HepG2 (cell line): ENCODE measurements at regions not wholly inside any gene's neighbourhood (a gene's known extent, or its start where the extent isn't known, plus 50 kb on each side); places are given as distances from the start of the nearest gene placed in this dataset.

Experiments
- ATAC-seq: fragments of 200-7000 bp; cut with Tn5 transposase; 3 replicates; pipeline ENCODE4 v1.9.1; 2020; ENCODE audit warnings: mild to moderate bottlenecking, moderate library complexity
- BruUV-seq: library from RNA; stranded (reverse); fragments of 400-500 nt; replicated peaks from 2 replicates; lab custom pipeline; 2021; lab: Mats Ljungman, UMichigan
- CTCF ChIA-PET: fragments of 300-600 bp; formaldehyde crosslinking; extraction: SDS; loops from one replicate; lab custom pipeline; 2021; ENCODE audit warnings: low total read pairs, inconsistent platforms, low intra/inter-chr PET ratio; lab: Yijun Ruan, JAX
- POLR2A ChIA-PET: fragments of 350-600 bp; sonication (Branson Sonifier 250); formaldehyde crosslinking; loops from one replicate; lab custom pipeline; 2020; ENCODE audit warnings: antibody characterized with exemption, inconsistent platforms; lab: Yijun Ruan, JAX
- DNase-seq: peaks from one replicate; pipeline ENCODE4 v3.0.0-alpha.2; 2015; ENCODE audit warnings: low spot score
- FAIRE-seq: peaks from 3 replicates; lab custom pipeline; 2011; peaks lifted over from hg19 to GRCh38; lab: Jason Lieb, UNC
- H2AFZ ChIP-seq: one replicate; pipeline ENCODE4 v1.6.1; 2011; ENCODE audit warnings: low read length, inconsistent platforms
- H3K27ac ChIP-seq: fragments of 300-600 bp; 3 replicates; pipeline ENCODE4 v1.8.0; 2011; ENCODE audit warnings: mixed run types, mild to moderate bottlenecking, mixed read lengths, low read length, inconsistent platforms; ENCODE audit not compliant: insufficient read depth; ENCODE audit errors: extremely low read length
- H3K27me3 ChIP-seq, 2 experiments: fragments of 200-600 bp in 1 of 2; 2 replicates in 1 of 2; 3 replicates in 1 of 2; pipeline versions ENCODE4 v1.6.0 to v1.8.0; 2011; ENCODE audit warnings: low read length in 2 of 2, mild to moderate bottlenecking in 2 of 2, moderate library complexity in 2 of 2, inconsistent platforms in 1 of 2; ENCODE audit not compliant: insufficient read depth in 2 of 2, control insufficient read depth in 1 of 2
- H3K36me3 ChIP-seq, 2 experiments: fragments of 200-600 bp in 1 of 2; replicated peaks in 1 of 2; 2 replicates in 1 of 2; 3 replicates in 1 of 2; pipeline versions ENCODE4 v1.5.1 to v1.8.0; 2011; ENCODE audit warnings: low read length in 2 of 2, inconsistent platforms in 1 of 2; ENCODE audit not compliant: insufficient read depth in 2 of 2, control insufficient read depth in 1 of 2
- H3K4me1 ChIP-seq: 2 replicates; pipeline ENCODE4 v1.5.1; 2012; ENCODE audit warnings: low read length, inconsistent platforms; ENCODE audit not compliant: insufficient read depth
- H3K4me2 ChIP-seq: 2 replicates; pipeline ENCODE4 v1.6.0; 2011; ENCODE audit warnings: low read depth, low read length, inconsistent platforms
- H3K4me3 ChIP-seq, 3 experiments: fragments of 200-600 bp in 1 of 3; sonication (generic), shearing (Covaris generic) in 1 of 3; replicated peaks in 1 of 3; 2 replicates each; pipeline ENCODE4 v1.5.1; 2011 to 2016; ENCODE audit warnings: low read length in 3 of 3, inconsistent platforms in 2 of 3, low read depth in 2 of 3, mild to moderate bottlenecking in 2 of 3, control low read depth in 1 of 3, mixed read lengths in 1 of 3; ENCODE audit not compliant: insufficient read depth in 1 of 3
- H3K79me2 ChIP-seq: one replicate; pipeline ENCODE4 v1.6.1; 2011; ENCODE audit warnings: low read length, inconsistent platforms; ENCODE audit not compliant: insufficient read depth
- H3K9ac ChIP-seq: 2 replicates; pipeline ENCODE4 v1.6.0; 2011; ENCODE audit warnings: mild to moderate bottlenecking, low read depth, low read length, inconsistent platforms; ENCODE audit not compliant: insufficient read depth
- H3K9me3 ChIP-seq: 2 replicates; pipeline ENCODE4 v1.5.1; 2012; ENCODE audit warnings: mild to moderate bottlenecking, low read length
- H4K20me1 ChIP-seq: 2 replicates; pipeline ENCODE4 v1.6.0; 2011; ENCODE audit warnings: inconsistent platforms, mild to moderate bottlenecking, low read length, moderate library complexity; ENCODE audit not compliant: insufficient read depth
- BCL3 ChIP-seq: sonication (generic); formaldehyde crosslinking; IDR thresholded peaks from 2 replicates; pipeline ENCODE4 v1.5.1; 2020; ENCODE audit warnings: mild to moderate bottlenecking, missing genetic modification reagents, moderate library complexity
- FLYWCH1 ChIP-seq: sonication (generic); formaldehyde crosslinking; IDR thresholded peaks from 2 replicates; pipeline ENCODE4 v1.8.1; 2023; ENCODE audit warnings: mild to moderate bottlenecking, missing genetic modification reagents
- HOMEZ ChIP-seq: IDR thresholded peaks from 2 replicates; pipeline ENCODE4 v1.6.1; 2016; ENCODE audit warnings: low read depth
- KDM1A ChIP-seq: IDR thresholded peaks from 2 replicates; pipeline ENCODE4 v1.6.1; 2016; ENCODE audit warnings: missing compliant biosample characterization
- ZBTB33 ChIP-seq: sonication (generic); formaldehyde crosslinking; IDR thresholded peaks from 2 replicates; pipeline ENCODE4 v1.4.0; 2020; ENCODE audit warnings: missing genetic modification reagents
- ZFY ChIP-seq: sonication (generic); formaldehyde crosslinking; IDR thresholded peaks from 2 replicates; pipeline ENCODE4 v1.4.0; 2020; ENCODE audit warnings: missing genetic modification reagents
- ZKSCAN1 ChIP-seq: fragments of 150-350 bp; IDR thresholded peaks from 2 replicates; pipeline ENCODE4 v1.6.1; 2014; ENCODE audit warnings: low read length
- ZNF441 ChIP-seq: sonication (generic); formaldehyde crosslinking; IDR thresholded peaks from 2 replicates; pipeline ENCODE4 v1.7.0; 2021; ENCODE audit warnings: missing genetic modification reagents, borderline replicate concordance
- WGBS: methylation state at CpG from one replicate; pipeline ENCODE4 v1.1.6; 2017; ENCODE audit warnings: low lambda C conversion rate; 5-methylcytosine and 5-hydroxymethylcytosine counted together
- in situ Hi-C: cut with HindIII; loops from 2 replicates; pipeline ENCODE4 v1.10.0; 2017; ENCODE audit warnings: low pct_unique_long_range_greater_than_20kb; ENCODE audit not compliant: extremely low pct_ligation_motif_present
- intact Hi-C: fragments of 100-400 bp; cut with micrococcal nuclease; formaldehyde crosslinking; loops from one replicate; pipeline ENCODE4 v1.10.0; 2022; ENCODE audit not compliant: unreplicated experiment

GRCh38 chr14:73775339-73776193, 61.4 kb upstream of the PNMA1 start:
- in situ Hi-C loops: no loop called here
- TF ChIP-seq ZBTB33 (CRISPR knock-in tag): peak; percentile 41; the same call in 1 of the 2 replicates
- no peak for TF ChIP-seq FLYWCH1 (CRISPR knock-in tag)
- no peak for TF ChIP-seq KDM1A
- TF ChIP-seq, all 625 proteins: peak for 1
- intact Hi-C loops: no loop called here
- Histone ChIP-seq H3K36me3 (peaks cover 0 to 5% of the 10 kb centered on the region in 2 experiments; a peak in 2 of 5 replicates), H3K9ac (no peak overlapping the region), H3K79me2 (peaks cover 88% of the 10 kb centered on the region), H3K27me3 (no peaks in the 10 kb centered on the region), H3K4me3 (no peak overlapping the region), H3K4me2 (no peak overlapping the region), H3K4me1 (peaks cover 70% of the 10 kb centered on the region), H3K9me3 (no peaks in the 10 kb centered on the region), H2AFZ (no peak overlapping the region), H3K27ac (no peak overlapping the region), H4K20me1 (peaks cover 63% of the 10 kb centered on the region)
- no peak for DNase-seq
- WGBS: 96% methylated on average over 8 of the region's 10 CpGs
- CTCF ChIA-PET: no interaction called here
- POLR2A ChIA-PET: interaction anchor here (1.4 kb wide), 1 partner anchor 10 kb away, joined by 6 read pairs; no protein-coding TSS in a partner anchor
- FAIRE-seq: no peak
- no peak for ATAC-seq
- no TSS peak for BruUV-seq

GRCh38 chr14:73774671-73775070, 60.5 kb upstream of the PNMA1 start:
- Histone ChIP-seq H3K4me2 (no peak overlapping the region), H3K27ac (no peak overlapping the region), H3K27me3 (no peaks in the 10 kb centered on the region), H3K9me3 (no peaks in the 10 kb centered on the region), H3K79me2 (peaks cover 90% of the 10 kb centered on the region), H2AFZ (no peak overlapping the region), H3K4me1 (peaks cover 75% of the 10 kb centered on the region), H3K4me3 (no peak overlapping the region), H3K9ac (no peak overlapping the region), H4K20me1 (peaks cover 71% of the 10 kb centered on the region), H3K36me3 (peaks cover 0 to 5% of the 10 kb centered on the region in 2 experiments; a peak in 3 of 5 replicates)
- ChIA-PET CTCF (no interaction called here), POLR2A (no interaction called here)
- no TSS peak for BruUV-seq
- no peak for DNase-seq
- intact Hi-C loops: no loop called here
- ATAC-seq: no peak
- in situ Hi-C loops: no loop called here
- WGBS: 100% methylated on average over 1 of the region's 2 CpGs
- no peak for FAIRE-seq
- peak; percentile 87 for TF ChIP-seq ZKSCAN1
- no peak for TF ChIP-seq HOMEZ
- no peak for TF ChIP-seq BCL3
- TF ChIP-seq ZFY (CRISPR knock-in tag): no peak
- no peak for TF ChIP-seq ZNF441
